H1 (cell line): ENCODE measurements at regions not wholly inside any gene's neighbourhood (a gene's known extent, or its start where the extent isn't known, plus 50 kb on each side); places are given as distances from the start of the nearest gene placed in this dataset.

Experiments
- CHD2 ChIP-seq: IDR thresholded peaks from 2 replicates; pipeline ENCODE4 v1.6.1; 2012; ENCODE audit warnings: low read length, improper control_type of control experiment
- CTCF ChIP-seq, 3 experiments: IDR thresholded peaks; 1 replicate in 2 of 3; 2 replicates in 1 of 3; pipeline versions ENCODE4 v1.5.1 to v1.6.1; 2011; ENCODE audit warnings: low read length in 3 of 3, mild to moderate bottlenecking in 3 of 3, inconsistent platforms in 2 of 3, low read depth in 1 of 3, moderate library complexity in 1 of 3; ENCODE audit not compliant: insufficient read depth in 1 of 3; ENCODE audit errors: control extremely low read depth in 1 of 3
- EZH2 ChIP-seq: fragments of 200-600 bp; sonication (generic); IDR thresholded peaks from 2 replicates; pipeline ENCODE4 v1.7.1; 2012; ENCODE audit warnings: low read depth, mild to moderate bottlenecking, moderate library complexity, low read length, inconsistent platforms; ENCODE audit not compliant: severe bottlenecking
- GABPA ChIP-seq: IDR thresholded peaks from 2 replicates; pipeline ENCODE4 v1.6.1; 2011; ENCODE audit warnings: mild to moderate bottlenecking, low read length, moderate library complexity, borderline replicate concordance; ENCODE audit not compliant: insufficient read depth
- JUND ChIP-seq: IDR thresholded peaks from 2 replicates; pipeline ENCODE4 v1.6.1; 2011; ENCODE audit warnings: mild to moderate bottlenecking, improper control_type of control experiment, low read length
- MAX ChIP-seq: IDR thresholded peaks from 2 replicates; pipeline ENCODE4 v1.6.1; 2012; ENCODE audit warnings: inconsistent platforms
- POLR2AphosphoS5 ChIP-seq: IDR thresholded peaks from 2 replicates; pipeline ENCODE4 v1.6.1; 2011; ENCODE audit warnings: low read depth, low read length
- RFX5 ChIP-seq: IDR thresholded peaks from 2 replicates; pipeline ENCODE4 v1.6.1; 2011; ENCODE audit warnings: low read depth, low read length, improper control_type of control experiment, borderline replicate concordance
- SRF ChIP-seq: IDR thresholded peaks from 2 replicates; pipeline ENCODE4 v1.6.1; 2011; ENCODE audit warnings: mild to moderate bottlenecking, low read depth, low read length, moderate library complexity
- TAF1 ChIP-seq: IDR thresholded peaks from 2 replicates; pipeline ENCODE4 v1.6.1; 2011; ENCODE audit warnings: mild to moderate bottlenecking, low read depth, low read length
- ZNF274 ChIP-seq: IDR thresholded peaks from 2 replicates; pipeline ENCODE4 v1.7.0; 2012; ENCODE audit warnings: low read length, borderline replicate concordance; ENCODE audit errors: extremely low read depth
- TF ChIP-seq, protein P1 (sequence below): IDR thresholded peaks from 2 replicates; pipeline ENCODE4 v1.6.1; 2011; ENCODE audit warnings: low read depth, mild to moderate bottlenecking, low read length; ENCODE audit not compliant: insufficient read depth

DNA sequence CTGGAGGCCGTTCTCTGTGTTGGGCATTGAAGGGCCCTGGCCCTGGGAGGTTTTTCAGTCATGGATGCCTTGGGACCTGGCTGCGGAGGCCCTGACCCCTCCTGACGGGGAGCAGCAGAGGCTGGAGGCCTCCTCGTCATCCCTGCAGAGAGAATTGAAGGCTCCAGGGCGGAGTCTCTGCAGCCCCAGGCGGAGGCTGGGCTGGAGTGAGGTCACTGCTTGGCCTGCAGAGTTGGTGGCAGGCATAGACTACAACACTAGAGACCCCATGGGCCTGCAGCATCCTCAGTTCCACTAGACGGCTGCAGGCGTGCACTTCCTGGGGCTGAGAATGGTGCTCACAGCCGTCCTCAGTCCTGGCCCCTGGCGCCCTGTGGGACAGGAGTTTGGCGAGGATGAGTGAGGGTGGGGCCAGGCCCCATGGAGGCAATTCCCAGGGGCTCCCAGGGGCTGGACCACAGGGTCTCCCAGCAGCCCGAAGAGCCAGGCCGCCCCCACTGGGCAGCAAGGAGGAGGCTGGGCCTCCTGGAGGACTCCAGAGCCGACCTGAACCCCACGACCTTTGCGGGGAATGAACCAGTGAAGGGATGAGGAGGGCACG lies 1194.9 kb downstream of the BRD1 start:
- TF ChIP-seq CTCF (IDR thresholded peaks at IDR 0.05; ENCODE audit: control extremely low read depth in 1 of 3, insufficient read depth in 1 of 3, low read depth in 1 of 3, low read length in 3 of 3), result no peak
- TF ChIP-seq SRF, result no peak
- no peak for TF ChIP-seq POLR2AphosphoS5
- TF ChIP-seq ZNF274, result no peak
- TF ChIP-seq MAX, result no peak
- TF ChIP-seq, protein P1, sequence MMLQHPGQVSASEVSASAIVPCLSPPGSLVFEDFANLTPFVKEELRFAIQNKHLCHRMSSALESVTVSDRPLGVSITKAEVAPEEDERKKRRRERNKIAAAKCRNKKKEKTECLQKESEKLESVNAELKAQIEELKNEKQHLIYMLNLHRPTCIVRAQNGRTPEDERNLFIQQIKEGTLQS, result no peak
- TF ChIP-seq GABPA, result no peak
- no peak for TF ChIP-seq JUND
- TF ChIP-seq RFX5, result no peak
- TF ChIP-seq TAF1, result no peak
- TF ChIP-seq CHD2, result no peak
- TF ChIP-seq EZH2, result no peak
